HEK293 (cell line): ENCODE measurements at regions not wholly inside any gene's neighbourhood (a gene's known extent, or its start where the extent isn't known, plus 50 kb on each side); places are given as distances from the start of the nearest gene placed in this dataset.
A peak's percentile ranks its signal among the peaks of the same experiment; 100 is the strongest.

ENCODE experiments used
- CTCF ChIA-PET: fragments of 350-600 bp; formaldehyde crosslinking; extraction: SDS; loops from one replicate; lab custom pipeline; 2021; ENCODE audit warnings: antibody characterized with exemption; lab: Yijun Ruan, JAX
- POLR2A ChIA-PET: fragments of 300-600 bp; formaldehyde crosslinking; extraction: SDS; loops from one replicate; lab custom pipeline; 2020; ENCODE audit warnings: antibody characterized with exemption, inconsistent platforms; lab: Yijun Ruan, JAX
- H3K27ac ChIP-seq: fragments of 200-500 bp; sonication (Bioruptor generic); 2 replicates; pipeline ENCODE4 v1.5.1; 2014; ENCODE audit warnings: low read depth, low read length, control low read depth, inconsistent platforms; ENCODE audit errors: extremely low read depth
- H3K36me3 ChIP-seq, 2 experiments: fragments of 200-500 bp in 1 of 2; sonication (Bioruptor generic) in 1 of 2; 1 replicate in 1 of 2; 2 replicates in 1 of 2; pipeline ENCODE4 v1.5.1; 2014 to 2017; ENCODE audit warnings: inconsistent platforms in 2 of 2, low read length in 2 of 2; ENCODE audit not compliant: control insufficient read depth in 2 of 2, insufficient read depth in 1 of 2
- H3K4me1 ChIP-seq: fragments of 200-500 bp; sonication (Bioruptor generic); 2 replicates; pipeline ENCODE4 v1.5.1; 2014; ENCODE audit warnings: mild to moderate bottlenecking, low read length, inconsistent platforms; ENCODE audit not compliant: control insufficient read depth, insufficient read depth
- H3K4me3 ChIP-seq: 2 replicates; pipeline ENCODE4 v1.5.1; 2011; ENCODE audit warnings: low read depth, mild to moderate bottlenecking, control low read depth, low read length, moderate library complexity
- H3K9me3 ChIP-seq: fragments of 200-500 bp; sonication (Bioruptor generic); 2 replicates; pipeline ENCODE4 v1.5.1; 2014; ENCODE audit warnings: low read depth, low read length, inconsistent platforms; ENCODE audit not compliant: control insufficient read depth, insufficient read depth
- ATF2 ChIP-seq: fragments of 450-650 bp; formaldehyde crosslinking; IDR thresholded peaks from 2 replicates; pipeline ENCODE4 v1.5.1; 2016; ENCODE audit warnings: missing biosample characterization, missing genetic modification characterization, low read depth
- BCL6B ChIP-seq: fragments of 450-650 bp; formaldehyde crosslinking; IDR thresholded peaks from 2 replicates; pipeline ENCODE4 v1.5.1; 2017; ENCODE audit warnings: missing biosample characterization, missing genetic modification characterization
- GLI2 ChIP-seq: fragments of 450-650 bp; formaldehyde crosslinking; IDR thresholded peaks from 2 replicates; pipeline ENCODE4; 2017; ENCODE audit warnings: missing biosample characterization, missing genetic modification characterization, low read depth, borderline replicate concordance
- KLF7 ChIP-seq: fragments of 450-650 bp; formaldehyde crosslinking; IDR thresholded peaks from 2 replicates; pipeline ENCODE4 v1.5.1; 2016; ENCODE audit warnings: missing biosample characterization, missing genetic modification characterization, borderline replicate concordance
- MEIS1 ChIP-seq: sonication (generic); formaldehyde crosslinking; IDR thresholded peaks from 2 replicates; pipeline ENCODE4 v1.8.1; 2022; ENCODE audit warnings: missing genetic modification reagents, mild to moderate bottlenecking, borderline replicate concordance
- MZF1 ChIP-seq: fragments of 450-650 bp; formaldehyde crosslinking; IDR thresholded peaks from 2 replicates; pipeline ENCODE4 v1.5.1; 2017; ENCODE audit warnings: missing biosample characterization, missing genetic modification characterization, borderline replicate concordance
- PRDM10 ChIP-seq: fragments of 450-650 bp; formaldehyde crosslinking; IDR thresholded peaks from 2 replicates; pipeline ENCODE4 v1.5.1; 2016; ENCODE audit warnings: missing biosample characterization, missing genetic modification characterization
- YY2 ChIP-seq: fragments of 450-650 bp; formaldehyde crosslinking; IDR thresholded peaks from 2 replicates; pipeline ENCODE4 v1.5.1; 2016; ENCODE audit warnings: missing biosample characterization, missing genetic modification characterization
- ZBTB17 ChIP-seq: fragments of 450-650 bp; formaldehyde crosslinking; IDR thresholded peaks from 2 replicates; pipeline ENCODE4 v1.5.1; 2016; ENCODE audit warnings: missing biosample characterization, missing genetic modification characterization
- ZBTB21 ChIP-seq: fragments of 450-650 bp; formaldehyde crosslinking; IDR thresholded peaks from 2 replicates; pipeline ENCODE4 v1.5.1; 2017; ENCODE audit warnings: missing biosample characterization, missing genetic modification characterization
- ZBTB8A ChIP-seq: fragments of 450-650 bp; formaldehyde crosslinking; IDR thresholded peaks from 2 replicates; pipeline ENCODE4 v1.5.1; 2016; ENCODE audit warnings: missing biosample characterization, missing genetic modification characterization
- ZEB2 ChIP-seq: fragments of 450-650 bp; formaldehyde crosslinking; IDR thresholded peaks from 2 replicates; pipeline ENCODE4 v1.5.1; 2016; ENCODE audit warnings: missing biosample characterization, missing genetic modification characterization
- ZNF155 ChIP-seq: fragments of 450-650 bp; formaldehyde crosslinking; IDR thresholded peaks from 2 replicates; pipeline ENCODE4 v1.5.1; 2016; ENCODE audit warnings: missing biosample characterization, missing genetic modification characterization
- ZNF341 ChIP-seq: fragments of 450-650 bp; formaldehyde crosslinking; IDR thresholded peaks from 2 replicates; pipeline ENCODE4; 2016; ENCODE audit warnings: low read depth, missing biosample characterization, missing genetic modification characterization
- ZNF366 ChIP-seq: fragments of 450-650 bp; formaldehyde crosslinking; conservative IDR thresholded peaks from 2 replicates; pipeline ENCODE4 v1.5.1; 2016; ENCODE audit warnings: missing biosample characterization, missing genetic modification characterization
- ZNF449 ChIP-seq: fragments of 450-650 bp; formaldehyde crosslinking; IDR thresholded peaks from 2 replicates; pipeline ENCODE4 v1.5.1; 2017; ENCODE audit warnings: missing biosample characterization, mild to moderate bottlenecking, missing genetic modification characterization, moderate library complexity
- ZNF600 ChIP-seq: fragments of 450-650 bp; formaldehyde crosslinking; IDR thresholded peaks from 2 replicates; pipeline ENCODE4 v1.5.1; 2016; ENCODE audit warnings: missing biosample characterization, missing genetic modification characterization
- ZNF701 ChIP-seq: fragments of 450-650 bp; formaldehyde crosslinking; IDR thresholded peaks from 2 replicates; pipeline ENCODE4 v1.5.1; 2016; ENCODE audit warnings: missing biosample characterization, missing genetic modification characterization
- ZNF776 ChIP-seq: fragments of 450-650 bp; formaldehyde crosslinking; IDR thresholded peaks from 2 replicates; pipeline ENCODE4 v1.5.0; 2017; ENCODE audit warnings: missing biosample characterization, missing genetic modification characterization, borderline replicate concordance
- ZXDB ChIP-seq: fragments of 450-650 bp; formaldehyde crosslinking; IDR thresholded peaks from 2 replicates; pipeline ENCODE4 v1.5.1; 2016; ENCODE audit warnings: missing biosample characterization, missing genetic modification characterization

- TF ChIP-seq ZXDB (tag by site-specific recombination) (0 out of 2 replicates have a peak, but pooled peaks have one; percentile 24), ZNF341 (tag by site-specific recombination) (0 out of 2 replicates have a peak, but pooled peaks have one; percentile 27), ZNF366 (tag by site-specific recombination) (peak; percentile 44), PRDM10 (peak; percentile 85), ZNF776 (no peak), ZNF600 (tag by site-specific recombination) (peak; percentile 31), BCL6B (tag by site-specific recombination) (0 out of 2 replicates have a peak, but pooled peaks have one; percentile 11), ZNF449 (tag by site-specific recombination) (peak; percentile 52; the same call in 1 of the 2 replicates), ZNF155 (tag by site-specific recombination) (no peak), ZBTB17 (tag by site-specific recombination) (peak; percentile 55; the same call in 1 of the 2 replicates), ZBTB21 (tag by site-specific recombination) (peak; percentile 55), ZBTB8A (tag by site-specific recombination) (0 out of 2 replicates have a peak, but pooled peaks have one; percentile 29), MEIS1 (no peak), KLF7 (tag by site-specific recombination) (no peak), ZEB2 (tag by site-specific recombination) (peak; percentile 55; the same call in 1 of the 2 replicates), ZNF701 (tag by site-specific recombination) (peak; percentile 66; the same call in 1 of the 2 replicates), YY2 (peak; percentile 17; the same call in 1 of the 2 replicates), MZF1 (tag by site-specific recombination) (peak; percentile 93)
Observed at GRCh38 chr6:149170564-149171452, 146.7 kb upstream of the TAB2 start (continued).

GRCh38 chr6:149173222-149173621 is 144.3 kb upstream of the TAB2 start:
- 0 out of 2 replicates have a peak, but pooled peaks cover 4% of the 10 kb centered on the region for H3K4me1 ChIP-seq
- no peaks in the 10 kb centered on the region for H3K9me3 ChIP-seq
- H3K36me3 ChIP-seq, result no peaks in the 10 kb centered on the region
- ChIA-PET CTCF (interaction anchor here (0.6 to 0.8 kb wide), 2 partner anchors 17 to 247 kb away, joined by 3 to 4 read pairs; no protein-coding TSS in a partner anchor), POLR2A (no interaction called here)
- no peak overlapping the region for H3K27ac ChIP-seq
- TF ChIP-seq GLI2 (tag by site-specific recombination) (no peak), PRDM10 (no peak), ATF2 (peak; percentile 45; the same call in 1 of the 2 replicates), ZNF600 (tag by site-specific recombination) (no peak)
- no peak overlapping the region for H3K4me3 ChIP-seq
